DND-41 (cell line): ENCODE measurements at regions not wholly inside any gene's neighbourhood (a gene's known extent, or its start where the extent isn't known, plus 50 kb on each side); places are given as distances from the start of the nearest gene placed in this dataset.

Experiments used
- EZH2 ChIP-seq: IDR thresholded peaks from 3 replicates; pipeline ENCODE4 v1.6.1; 2012; ENCODE audit warnings: borderline replicate concordance, low read depth, mild to moderate bottlenecking, moderate library complexity, low read length, inconsistent platforms; ENCODE audit not compliant: severe bottlenecking
- TF ChIP-seq, protein P1 (sequence below): IDR thresholded peaks from 2 replicates; pipeline ENCODE4 v1.5.1; 2012; ENCODE audit warnings: borderline replicate concordance, low read length, moderate library complexity, mild to moderate bottlenecking; ENCODE audit not compliant: poor library complexity, severe bottlenecking; ENCODE audit errors: extremely low read depth

DNA sequence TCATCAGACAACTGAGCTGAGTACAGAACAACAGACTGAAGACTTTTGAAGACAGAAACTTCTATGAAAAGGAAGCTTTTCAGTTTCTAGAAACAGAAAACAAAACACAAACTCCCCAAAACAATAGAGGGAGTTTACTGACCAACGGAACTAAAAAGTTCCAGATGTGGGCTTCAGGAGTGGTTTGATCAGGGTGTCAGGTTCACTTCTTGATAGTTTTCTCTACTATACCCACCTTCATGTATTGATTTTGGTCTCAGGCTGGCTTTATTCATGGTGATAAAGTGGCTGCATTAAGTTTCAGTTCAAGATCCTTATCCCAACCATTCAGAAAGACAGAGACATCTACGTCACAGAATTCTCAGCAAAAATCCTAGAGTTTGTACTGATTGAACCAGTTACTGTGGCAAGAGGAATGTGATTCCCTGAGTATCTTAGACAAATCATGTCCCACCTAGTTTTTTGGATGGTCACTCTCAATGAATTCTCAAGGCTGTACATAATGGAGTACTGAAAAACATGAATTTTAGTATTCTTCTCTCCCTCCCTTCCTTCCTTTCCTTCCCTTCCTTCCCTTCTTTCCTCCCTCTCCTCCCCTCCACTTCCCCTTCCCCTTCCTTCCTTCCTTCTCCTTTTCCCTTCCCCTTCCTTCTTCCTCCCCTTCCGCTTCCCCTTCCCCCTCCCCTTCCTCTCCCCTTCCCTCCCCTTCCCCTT, 680.5 kb downstream of the PTPRU start:
- TF ChIP-seq, protein P1, sequence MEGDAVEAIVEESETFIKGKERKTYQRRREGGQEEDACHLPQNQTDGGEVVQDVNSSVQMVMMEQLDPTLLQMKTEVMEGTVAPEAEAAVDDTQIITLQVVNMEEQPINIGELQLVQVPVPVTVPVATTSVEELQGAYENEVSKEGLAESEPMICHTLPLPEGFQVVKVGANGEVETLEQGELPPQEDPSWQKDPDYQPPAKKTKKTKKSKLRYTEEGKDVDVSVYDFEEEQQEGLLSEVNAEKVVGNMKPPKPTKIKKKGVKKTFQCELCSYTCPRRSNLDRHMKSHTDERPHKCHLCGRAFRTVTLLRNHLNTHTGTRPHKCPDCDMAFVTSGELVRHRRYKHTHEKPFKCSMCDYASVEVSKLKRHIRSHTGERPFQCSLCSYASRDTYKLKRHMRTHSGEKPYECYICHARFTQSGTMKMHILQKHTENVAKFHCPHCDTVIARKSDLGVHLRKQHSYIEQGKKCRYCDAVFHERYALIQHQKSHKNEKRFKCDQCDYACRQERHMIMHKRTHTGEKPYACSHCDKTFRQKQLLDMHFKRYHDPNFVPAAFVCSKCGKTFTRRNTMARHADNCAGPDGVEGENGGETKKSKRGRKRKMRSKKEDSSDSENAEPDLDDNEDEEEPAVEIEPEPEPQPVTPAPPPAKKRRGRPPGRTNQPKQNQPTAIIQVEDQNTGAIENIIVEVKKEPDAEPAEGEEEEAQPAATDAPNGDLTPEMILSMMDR, result no peak
- no peak for TF ChIP-seq EZH2
